ENCODE measurements at regions not wholly inside any gene's neighbourhood (a gene's known extent, or its start where the extent isn't known, plus 50 kb on each side); places are given as distances from the start of the nearest gene placed in this dataset.
A peak's percentile ranks its signal among the peaks of the same experiment; 100 is the strongest.

DNA sequence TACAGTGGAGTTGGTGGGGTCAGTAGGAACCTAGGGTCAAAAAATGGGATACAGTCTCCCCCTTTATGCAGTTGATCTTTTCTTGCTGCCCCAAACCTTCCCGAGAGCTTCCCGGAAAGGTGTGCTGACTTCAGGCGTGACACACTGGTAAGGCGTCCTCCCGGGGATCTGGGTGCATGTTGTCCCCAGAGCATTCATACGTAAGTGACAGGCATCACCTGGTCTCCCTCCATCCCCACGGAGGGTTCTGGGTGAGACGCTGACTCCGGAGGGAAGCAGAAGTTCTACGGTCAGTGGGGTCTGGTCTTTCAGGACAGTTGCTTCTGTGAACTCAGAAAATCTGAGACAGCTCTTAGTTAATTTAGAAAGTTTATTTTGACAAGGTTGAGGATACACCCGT lies 159.6 kb upstream of the RTL1 start:
- peaks cover 91% of the 10 kb centered on the region for H3K36me3 ChIP-seq
- H3K4me3 ChIP-seq (ENCODE audit: low read depth, low read length) = no peak overlapping the region
- no peaks in the 10 kb centered on the region for H3K27me3 ChIP-seq
- DNase-seq = peak; percentile 4
- TF ChIP-seq CTCF (IDR thresholded peaks at IDR 0.05; ENCODE audit: low read depth, low read length) = no peak
- H3K4me1 ChIP-seq = no peaks in the 10 kb centered on the region
- no peaks in the 10 kb centered on the region for H3K9me3 ChIP-seq

DNA sequence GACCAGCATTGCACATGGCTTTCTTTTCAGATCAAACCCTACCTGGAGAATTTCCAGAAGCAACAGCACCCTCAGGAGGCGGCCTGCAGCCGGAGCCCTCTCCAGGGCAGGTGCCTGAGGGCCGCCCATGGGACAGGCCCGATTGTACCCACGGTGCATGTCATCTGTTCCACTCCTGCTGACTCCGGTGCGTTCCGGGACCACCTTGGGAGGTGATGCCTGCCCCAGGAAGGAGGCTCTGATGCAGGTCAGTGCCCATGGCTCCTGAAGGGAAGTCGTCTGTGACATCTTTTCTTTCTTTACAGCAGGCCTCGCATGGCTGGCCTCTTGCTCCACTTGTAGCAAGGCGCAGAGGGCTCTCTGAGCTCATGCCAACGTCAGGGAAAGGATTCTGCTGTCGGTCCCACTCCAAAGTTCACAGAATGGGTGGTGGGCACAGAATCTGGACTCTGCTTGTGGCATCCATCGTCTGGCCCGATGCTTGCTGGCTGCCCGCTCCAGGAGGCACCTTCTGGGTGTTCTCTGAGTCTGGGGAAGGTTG lies 160.7 kb upstream of the RTL1 start:
- TF ChIP-seq CTCF (IDR thresholded peaks at IDR 0.05; ENCODE audit: low read depth, low read length) = no peak
- Histone ChIP-seq H3K4me1 (no peaks in the 10 kb centered on the region), H3K4me3 (ENCODE audit: low read depth, low read length) (no peak overlapping the region), H3K36me3 (peaks cover 90% of the 10 kb centered on the region), H3K27me3 (no peaks in the 10 kb centered on the region), H3K9me3 (no peaks in the 10 kb centered on the region)
- DNase-seq = peak; percentile 5

DNA sequence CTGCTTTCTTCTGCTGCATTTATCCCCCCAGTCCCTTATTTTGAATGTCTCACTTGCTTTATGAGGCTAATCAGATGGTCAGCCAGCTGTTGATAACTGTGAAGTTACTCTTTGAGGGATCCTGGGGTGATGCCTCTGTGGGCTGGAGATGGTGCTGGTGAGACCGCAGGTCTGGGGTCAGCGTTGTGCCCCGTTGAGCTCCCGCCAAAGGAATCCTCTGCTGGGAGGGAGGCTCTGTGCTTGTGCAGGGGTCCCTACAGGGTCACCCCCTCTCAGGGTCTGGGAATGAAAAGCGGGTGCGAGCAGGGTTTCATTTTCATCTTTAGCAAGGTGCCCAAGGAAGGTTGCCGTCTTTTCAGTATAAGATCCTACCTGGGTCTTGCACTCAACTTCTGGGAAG lies 161.2 kb upstream of the RTL1 start:
- peak; percentile 3 for DNase-seq
- Histone ChIP-seq H3K9me3 (no peaks in the 10 kb centered on the region), H3K27me3 (no peaks in the 10 kb centered on the region), H3K4me3 (ENCODE audit: low read depth, low read length) (no peak overlapping the region), H3K4me1 (no peaks in the 10 kb centered on the region), H3K36me3 (peaks cover 90% of the 10 kb centered on the region)
- TF ChIP-seq CTCF (IDR thresholded peaks at IDR 0.05; ENCODE audit: low read depth, low read length) = no peak

GRCh38 chr14:101065246-101065645 lies 161.7 kb upstream of the RTL1 start:
- H3K36me3 ChIP-seq = peaks cover 90% of the 10 kb centered on the region

DNA sequence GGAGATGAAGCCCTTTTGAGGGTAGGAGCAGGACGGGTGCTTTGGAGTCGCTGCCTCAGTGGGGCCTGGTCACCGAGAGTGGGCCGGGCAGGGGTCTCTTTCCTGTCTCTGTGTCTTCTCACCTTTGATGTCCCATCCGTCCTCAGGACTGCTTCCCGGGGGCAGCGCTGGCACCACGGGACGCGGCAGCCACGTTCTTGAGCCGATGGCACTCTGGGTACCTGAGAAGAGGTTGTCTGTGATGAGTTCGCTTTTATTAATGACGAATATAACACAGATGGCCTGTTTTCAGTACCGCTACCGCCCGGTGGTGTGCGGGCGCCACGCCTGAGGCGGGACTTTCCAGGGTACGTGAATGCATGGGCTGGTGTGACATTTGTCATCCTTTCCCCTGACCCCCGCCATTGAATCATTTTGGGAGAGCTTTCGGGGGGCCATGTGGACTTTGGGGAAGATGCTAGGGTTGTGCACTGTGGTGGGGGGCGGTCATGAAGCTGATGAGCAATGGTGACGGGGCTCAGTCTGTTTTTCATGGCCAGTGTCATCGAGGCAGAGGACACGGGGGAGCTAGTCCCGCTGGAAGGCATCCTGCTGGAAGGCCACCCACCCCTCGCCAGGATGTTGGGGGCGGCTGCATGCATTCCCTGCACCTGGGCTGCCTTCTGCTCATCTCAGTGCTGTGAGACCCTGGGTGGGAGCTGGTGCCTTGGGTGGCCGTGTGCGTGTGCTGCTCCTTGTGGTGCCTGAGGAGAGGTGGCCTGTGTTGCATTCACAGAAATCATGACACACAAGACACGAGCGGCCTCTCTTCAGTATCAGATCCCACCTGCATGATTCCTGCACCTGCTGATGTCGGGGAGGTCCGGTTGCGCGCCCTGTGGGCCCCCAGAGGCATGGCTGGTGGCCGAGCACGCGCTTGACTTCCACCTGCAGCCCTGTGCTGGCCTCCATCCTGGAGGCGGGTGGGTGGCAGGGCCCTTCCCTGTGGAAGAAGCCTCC lies 162.5 kb upstream of the RTL1 start:
- Histone ChIP-seq H3K36me3 (peaks cover 90% of the 10 kb centered on the region), H3K4me1 (no peaks in the 10 kb centered on the region; the same call in none of the 2 replicates), H3K9me3 (no peaks in the 10 kb centered on the region), H3K27me3 (no peaks in the 10 kb centered on the region), H3K4me3 (ENCODE audit: low read depth, low read length) (no peak overlapping the region)
- no peak for DNase-seq
- no peak for TF ChIP-seq CTCF (IDR thresholded peaks at IDR 0.05; ENCODE audit: low read depth, low read length)

More at GRCh38 chr14:101065246-101065645, 161.7 kb upstream of the RTL1 start:
- no peak for DNase-seq
- no peak overlapping the region for H3K4me3 ChIP-seq (ENCODE audit: low read depth, low read length)
- TF ChIP-seq CTCF (IDR thresholded peaks at IDR 0.05; ENCODE audit: low read depth, low read length) = no peak
- no peaks in the 10 kb centered on the region for H3K4me1 ChIP-seq
- H3K9me3 ChIP-seq = no peaks in the 10 kb centered on the region
- H3K27me3 ChIP-seq = no peaks in the 10 kb centered on the region

Measured in BE2C (cell line).